ENCODE measurements at regions not wholly inside any gene's neighbourhood (a gene's known extent, or its start where the extent isn't known, plus 50 kb on each side); places are given as distances from the start of the nearest gene placed in this dataset.

DNA sequence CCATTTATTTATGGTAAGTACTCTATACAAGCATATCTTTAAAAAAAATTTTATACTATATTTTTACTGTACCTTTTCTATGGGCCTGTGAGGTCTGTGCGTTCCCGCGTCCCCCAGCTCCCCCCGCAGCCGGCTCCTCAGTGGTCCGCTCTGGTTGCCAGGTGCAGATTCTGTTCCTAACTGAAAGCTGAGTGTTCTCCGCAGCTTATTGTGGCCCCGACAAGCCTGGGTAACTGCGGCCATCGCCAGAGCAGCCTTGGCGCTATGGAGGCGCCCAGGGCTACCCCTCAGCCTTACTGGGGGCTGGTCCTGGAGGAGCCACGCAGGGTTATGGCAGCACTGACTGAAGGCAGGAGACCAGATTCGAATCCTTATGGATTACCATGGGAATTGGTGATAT is 896.8 kb downstream of the PCDH17 start:
- DNase-seq (ENCODE audit: extremely low read depth, low read depth): no peak
- TF ChIP-seq, protein P1, sequence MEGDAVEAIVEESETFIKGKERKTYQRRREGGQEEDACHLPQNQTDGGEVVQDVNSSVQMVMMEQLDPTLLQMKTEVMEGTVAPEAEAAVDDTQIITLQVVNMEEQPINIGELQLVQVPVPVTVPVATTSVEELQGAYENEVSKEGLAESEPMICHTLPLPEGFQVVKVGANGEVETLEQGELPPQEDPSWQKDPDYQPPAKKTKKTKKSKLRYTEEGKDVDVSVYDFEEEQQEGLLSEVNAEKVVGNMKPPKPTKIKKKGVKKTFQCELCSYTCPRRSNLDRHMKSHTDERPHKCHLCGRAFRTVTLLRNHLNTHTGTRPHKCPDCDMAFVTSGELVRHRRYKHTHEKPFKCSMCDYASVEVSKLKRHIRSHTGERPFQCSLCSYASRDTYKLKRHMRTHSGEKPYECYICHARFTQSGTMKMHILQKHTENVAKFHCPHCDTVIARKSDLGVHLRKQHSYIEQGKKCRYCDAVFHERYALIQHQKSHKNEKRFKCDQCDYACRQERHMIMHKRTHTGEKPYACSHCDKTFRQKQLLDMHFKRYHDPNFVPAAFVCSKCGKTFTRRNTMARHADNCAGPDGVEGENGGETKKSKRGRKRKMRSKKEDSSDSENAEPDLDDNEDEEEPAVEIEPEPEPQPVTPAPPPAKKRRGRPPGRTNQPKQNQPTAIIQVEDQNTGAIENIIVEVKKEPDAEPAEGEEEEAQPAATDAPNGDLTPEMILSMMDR (IDR thresholded peaks at IDR 0.05; ENCODE audit: low read depth, low read length): no peak

DNA sequence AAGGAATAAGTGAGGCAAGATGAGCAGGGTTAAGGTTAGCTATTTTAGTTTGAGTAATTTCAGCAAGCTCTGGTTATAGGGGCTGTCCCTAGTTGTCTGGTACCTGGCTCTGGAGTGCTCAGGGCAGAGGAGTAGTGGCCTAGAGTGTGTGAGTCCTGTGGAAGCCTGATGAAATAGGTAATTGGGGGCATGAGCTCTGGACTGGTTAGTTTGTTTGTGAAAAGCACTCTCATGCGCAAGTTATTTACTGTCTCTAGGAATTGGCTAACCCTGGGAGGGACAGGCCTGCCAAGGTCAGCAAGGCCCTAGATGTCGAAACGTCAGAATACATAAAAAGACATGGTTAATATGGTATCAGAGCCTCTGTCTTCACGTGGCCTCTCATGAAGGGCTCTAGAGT is 900.1 kb downstream of the PCDH17 start:
- no peak for DNase-seq (ENCODE audit: extremely low read depth, low read depth)
- TF ChIP-seq, protein P1 (IDR thresholded peaks at IDR 0.05; ENCODE audit: low read depth, low read length): no peak

DNA sequence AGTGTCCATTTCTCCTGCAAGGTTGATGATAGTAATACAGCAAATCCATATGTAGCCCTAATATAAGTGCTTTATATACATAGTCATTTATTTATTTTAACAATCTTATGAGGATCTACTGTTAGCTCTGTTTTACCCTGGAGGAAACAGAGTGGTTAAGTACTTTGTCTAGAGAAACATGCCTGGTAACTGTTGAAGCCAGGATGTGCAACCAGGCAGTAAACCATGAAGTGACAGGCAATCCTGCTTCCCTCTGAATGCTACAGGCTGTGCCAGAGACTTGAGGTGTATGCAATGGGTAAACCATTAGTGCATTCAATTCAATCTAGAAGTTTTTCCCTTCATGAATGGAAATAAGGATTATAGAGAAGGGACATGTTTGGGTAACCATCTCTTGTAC is 911.0 kb downstream of the PCDH17 start:
- TF ChIP-seq, protein P1 (IDR thresholded peaks at IDR 0.05; ENCODE audit: low read depth, low read length): no peak
- no peak for DNase-seq (ENCODE audit: extremely low read depth, low read depth)

DNA sequence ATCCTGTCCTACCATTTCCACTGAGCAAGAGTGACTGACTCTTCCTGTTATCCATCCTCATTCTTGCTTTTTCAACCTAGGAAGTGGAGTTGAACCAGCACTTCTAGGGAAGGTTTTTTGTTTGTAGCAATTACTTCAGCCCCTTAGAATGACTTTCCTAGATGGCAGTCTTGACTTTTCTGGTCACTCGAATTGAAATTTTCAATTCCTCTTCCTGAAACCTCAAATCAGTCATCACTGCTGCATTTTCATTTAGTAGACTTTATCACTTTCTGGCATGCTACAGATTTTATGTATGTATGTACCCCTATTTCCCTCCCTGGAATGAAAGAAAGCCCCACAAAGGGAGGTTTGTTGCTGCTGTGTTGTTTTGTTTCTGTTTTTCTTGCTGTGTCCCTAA is 915.9 kb downstream of the PCDH17 start:
- DNase-seq (ENCODE audit: extremely low read depth, low read depth): no peak

DNA sequence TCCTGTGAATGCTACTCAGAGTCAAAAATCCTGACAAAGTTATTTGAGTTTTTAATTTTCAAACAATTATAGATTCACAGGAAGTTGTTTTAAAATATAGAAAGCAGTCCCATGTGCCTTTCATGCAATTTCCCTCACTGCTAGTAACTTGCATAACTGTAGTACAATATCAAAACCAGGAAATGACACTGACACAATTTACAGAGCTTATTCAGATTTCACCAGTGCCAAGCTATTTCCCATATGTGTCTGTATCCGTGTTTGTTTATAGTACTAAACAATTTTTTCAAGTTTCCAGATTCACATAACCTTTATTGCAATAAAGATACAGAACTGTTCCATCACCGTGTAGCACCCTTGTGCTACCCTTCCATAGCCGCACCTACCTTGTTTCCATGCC is 934.6 kb downstream of the PCDH17 start:
- TF ChIP-seq, protein P1 (IDR thresholded peaks at IDR 0.05; ENCODE audit: low read depth, low read length): no peak
- DNase-seq (ENCODE audit: extremely low read depth, low read depth): no peak

More for the DNA sequence above, 915.9 kb downstream of the PCDH17 start:
- TF ChIP-seq, protein P1 (IDR thresholded peaks at IDR 0.05; ENCODE audit: low read depth, low read length): no peak

DNA sequence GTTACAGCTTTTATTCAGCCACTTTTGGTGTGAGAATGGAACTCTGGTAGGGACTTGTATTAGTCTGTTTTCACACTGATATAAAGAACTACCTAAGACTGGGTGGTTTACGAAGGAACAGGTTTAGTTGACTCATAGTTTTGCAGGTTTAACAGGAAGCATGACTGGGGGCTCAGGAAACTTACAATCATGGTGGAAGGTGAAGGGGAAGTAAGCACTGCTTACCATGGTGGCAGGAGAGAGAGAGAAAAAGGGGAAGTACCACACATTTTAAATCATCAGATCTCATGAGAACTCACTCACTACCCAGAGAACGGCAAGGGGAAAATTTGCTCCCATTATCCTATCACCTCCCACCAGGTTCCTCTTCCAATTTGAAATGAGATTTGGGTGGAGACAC is 942.2 kb downstream of the PCDH17 start:
- TF ChIP-seq, protein P1 (IDR thresholded peaks at IDR 0.05; ENCODE audit: low read depth, low read length): no peak
- no peak for DNase-seq (ENCODE audit: extremely low read depth, low read depth)

DNA sequence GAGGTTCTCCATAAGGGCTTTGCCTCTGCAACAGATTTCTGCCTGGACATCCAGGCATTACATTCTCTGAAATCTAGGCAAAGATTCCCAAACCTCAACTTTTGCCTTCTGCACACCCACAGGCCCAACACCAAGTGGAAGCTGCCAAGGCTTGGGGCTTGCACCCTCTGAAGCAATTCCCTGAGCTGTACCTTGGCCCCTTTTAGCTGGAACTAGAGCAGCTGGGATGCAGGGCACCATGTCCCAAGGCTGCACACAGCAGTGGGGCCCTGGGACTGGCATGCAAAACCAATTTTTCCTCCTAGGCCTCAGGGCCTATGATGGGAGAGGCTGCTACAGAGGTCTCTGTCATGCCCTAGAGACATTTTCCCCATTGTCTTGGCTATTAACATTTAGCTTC is 943.2 kb downstream of the PCDH17 start:
- no peak for DNase-seq (ENCODE audit: extremely low read depth, low read depth)
- TF ChIP-seq, protein P1 (IDR thresholded peaks at IDR 0.05; ENCODE audit: low read depth, low read length): no peak

Data from AG09319 (cell line).